IMR-90 (cell line): ENCODE measurements at regions not wholly inside any gene's neighbourhood (a gene's known extent, or its start where the extent isn't known, plus 50 kb on each side); places are given as distances from the start of the nearest gene placed in this dataset.

Experiments used
- BHLHE40 ChIP-seq: fragments of 150-350 bp; IDR thresholded peaks from 2 replicates; pipeline ENCODE4 v1.6.1; 2016; ENCODE audit warnings: mild to moderate bottlenecking, low read depth, low read length
- CEBPB ChIP-seq: IDR thresholded peaks from 2 replicates; pipeline ENCODE4 v1.6.1; 2012; ENCODE audit warnings: low read depth, low read length, improper control_type of control experiment
- FOS ChIP-seq: fragments of 150-350 bp; IDR thresholded peaks from 2 replicates; pipeline ENCODE4 v1.6.1; 2016; ENCODE audit warnings: low read depth, low read length
- MAFK ChIP-seq: IDR thresholded peaks from 2 replicates; pipeline ENCODE4 v1.6.1; 2012; ENCODE audit warnings: low read depth, low read length, improper control_type of control experiment
- POLR2A ChIP-seq: IDR thresholded peaks from 2 replicates; pipeline ENCODE4 v1.6.1; 2012; ENCODE audit warnings: mild to moderate bottlenecking, low read depth, low read length
- RAD21 ChIP-seq: IDR thresholded peaks from 2 replicates; pipeline ENCODE4 v1.6.1; 2012; ENCODE audit warnings: low read length, improper control_type of control experiment
- RFX5 ChIP-seq: IDR thresholded peaks from 2 replicates; pipeline ENCODE4 v1.8.0; 2012; ENCODE audit warnings: low read depth, mild to moderate bottlenecking, low read length, moderate library complexity
- USF2 ChIP-seq: fragments of 150-350 bp; IDR thresholded peaks from 2 replicates; pipeline ENCODE4 v1.6.1; 2017; ENCODE audit warnings: mild to moderate bottlenecking, antibody characterized with exemption, low read length, low read depth
- TF ChIP-seq, protein P1 (sequence below): conservative IDR thresholded peaks from 2 replicates; pipeline ENCODE4 v1.5.1; 2012; ENCODE audit warnings: mild to moderate bottlenecking, low read depth, low read length, improper control_type of control experiment
- TF ChIP-seq, protein P2 (sequence below): fragments of 150-350 bp; IDR thresholded peaks from 2 replicates; pipeline ENCODE4 v1.6.1; 2016; ENCODE audit warnings: low read depth, mild to moderate bottlenecking, low read length, moderate library complexity, borderline replicate concordance

- TF ChIP-seq, protein P1, sequence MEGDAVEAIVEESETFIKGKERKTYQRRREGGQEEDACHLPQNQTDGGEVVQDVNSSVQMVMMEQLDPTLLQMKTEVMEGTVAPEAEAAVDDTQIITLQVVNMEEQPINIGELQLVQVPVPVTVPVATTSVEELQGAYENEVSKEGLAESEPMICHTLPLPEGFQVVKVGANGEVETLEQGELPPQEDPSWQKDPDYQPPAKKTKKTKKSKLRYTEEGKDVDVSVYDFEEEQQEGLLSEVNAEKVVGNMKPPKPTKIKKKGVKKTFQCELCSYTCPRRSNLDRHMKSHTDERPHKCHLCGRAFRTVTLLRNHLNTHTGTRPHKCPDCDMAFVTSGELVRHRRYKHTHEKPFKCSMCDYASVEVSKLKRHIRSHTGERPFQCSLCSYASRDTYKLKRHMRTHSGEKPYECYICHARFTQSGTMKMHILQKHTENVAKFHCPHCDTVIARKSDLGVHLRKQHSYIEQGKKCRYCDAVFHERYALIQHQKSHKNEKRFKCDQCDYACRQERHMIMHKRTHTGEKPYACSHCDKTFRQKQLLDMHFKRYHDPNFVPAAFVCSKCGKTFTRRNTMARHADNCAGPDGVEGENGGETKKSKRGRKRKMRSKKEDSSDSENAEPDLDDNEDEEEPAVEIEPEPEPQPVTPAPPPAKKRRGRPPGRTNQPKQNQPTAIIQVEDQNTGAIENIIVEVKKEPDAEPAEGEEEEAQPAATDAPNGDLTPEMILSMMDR = no peak
- no peak for TF ChIP-seq POLR2A
- no peak for TF ChIP-seq RAD21
- TF ChIP-seq USF2 = no peak
- TF ChIP-seq, protein P2, sequence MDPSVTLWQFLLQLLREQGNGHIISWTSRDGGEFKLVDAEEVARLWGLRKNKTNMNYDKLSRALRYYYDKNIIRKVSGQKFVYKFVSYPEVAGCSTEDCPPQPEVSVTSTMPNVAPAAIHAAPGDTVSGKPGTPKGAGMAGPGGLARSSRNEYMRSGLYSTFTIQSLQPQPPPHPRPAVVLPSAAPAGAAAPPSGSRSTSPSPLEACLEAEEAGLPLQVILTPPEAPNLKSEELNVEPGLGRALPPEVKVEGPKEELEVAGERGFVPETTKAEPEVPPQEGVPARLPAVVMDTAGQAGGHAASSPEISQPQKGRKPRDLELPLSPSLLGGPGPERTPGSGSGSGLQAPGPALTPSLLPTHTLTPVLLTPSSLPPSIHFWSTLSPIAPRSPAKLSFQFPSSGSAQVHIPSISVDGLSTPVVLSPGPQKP = no peak
- TF ChIP-seq RFX5 = no peak
- TF ChIP-seq FOS = no peak
- no peak for TF ChIP-seq CEBPB
- TF ChIP-seq MAFK = no peak
- no peak for TF ChIP-seq BHLHE40
Observed at GRCh38 chr9:106785200-106785599, 77.8 kb upstream of the ZNF462 start.
